ENCODE measurements at regions not wholly inside any gene's neighbourhood (a gene's known extent, or its start where the extent isn't known, plus 50 kb on each side); places are given as distances from the start of the nearest gene placed in this dataset.

- Histone ChIP-seq H3K9me3 (replicated peaks; ENCODE audit: insufficient read depth, low read length) (no peaks in the 10 kb centered on the region), H4K20me1 (ENCODE audit: insufficient read depth, low read length) (no peaks in the 10 kb centered on the region), H3K4me1 (ENCODE audit: low read length) (no peaks in the 10 kb centered on the region), H3K36me3 (replicated peaks; ENCODE audit: insufficient read depth, low read length) (no peaks in the 10 kb centered on the region), H3F3A (ENCODE audit: insufficient read depth, low read length) (no peaks in the 10 kb centered on the region), H3K9me2 (replicated peaks; ENCODE audit: insufficient read depth, low read length) (no peaks in the 10 kb centered on the region), H3K4me2 (ENCODE audit: low read depth, low read length) (no peak overlapping the region), H3K27ac (ENCODE audit: low read length) (no peak overlapping the region), H2AFZ (ENCODE audit: low read length) (no peak overlapping the region), H3K4me3 (ENCODE audit: low read length) (no peak overlapping the region), H3K79me2 (ENCODE audit: low read length) (no peaks in the 10 kb centered on the region), H3K27me3 (replicated peaks; ENCODE audit: insufficient read depth, low read length) (no peaks in the 10 kb centered on the region), H3K9ac (ENCODE audit: low read length) (no peak overlapping the region)
- DNase-seq, result no peak
- TF ChIP-seq EZH2phosphoT487 (IDR thresholded peaks at IDR 0.05; ENCODE audit: low read length) (no peak), EZH2 (optimal IDR thresholded peaks at IDR 0.05; ENCODE audit: low read depth, low read length) (no peak), CTCF (IDR thresholded peaks at IDR 0.05; ENCODE audit: low read length) (no peak)
These were observed 199.1 kb upstream of the BTBD3 start for GRCh38 chr20:11718474-11719094.

GRCh38 chr20:11719153-11719552 is 198.5 kb upstream of the BTBD3 start:
- no peaks in the 10 kb centered on the region for H4K20me1 ChIP-seq (ENCODE audit: insufficient read depth, low read length)
- H2AFZ ChIP-seq (ENCODE audit: low read length), result no peak overlapping the region
- no peaks in the 10 kb centered on the region for H3K9me3 ChIP-seq (replicated peaks; ENCODE audit: insufficient read depth, low read length)
- no peaks in the 10 kb centered on the region for H3K27me3 ChIP-seq (replicated peaks; ENCODE audit: insufficient read depth, low read length)
- no peak for DNase-seq
- H3K4me3 ChIP-seq (ENCODE audit: low read length), result no peak overlapping the region
- H3K4me2 ChIP-seq (ENCODE audit: low read depth, low read length), result no peak overlapping the region
- H3K27ac ChIP-seq (ENCODE audit: low read length), result no peak overlapping the region
- H3K79me2 ChIP-seq (ENCODE audit: low read length), result no peaks in the 10 kb centered on the region
- H3K9ac ChIP-seq (ENCODE audit: low read length), result no peak overlapping the region
- H3K9me2 ChIP-seq (replicated peaks; ENCODE audit: insufficient read depth, low read length), result no peaks in the 10 kb centered on the region
- no peaks in the 10 kb centered on the region for H3K36me3 ChIP-seq (replicated peaks; ENCODE audit: insufficient read depth, low read length)
- H3F3A ChIP-seq (ENCODE audit: insufficient read depth, low read length), result no peaks in the 10 kb centered on the region
- no peaks in the 10 kb centered on the region for H3K4me1 ChIP-seq (ENCODE audit: low read length)
- TF ChIP-seq CTCF (IDR thresholded peaks at IDR 0.05; ENCODE audit: low read length), result no peak
- TF ChIP-seq EZH2 (optimal IDR thresholded peaks at IDR 0.05; ENCODE audit: low read depth, low read length), result no peak
- no peak for TF ChIP-seq EZH2phosphoT487 (IDR thresholded peaks at IDR 0.05; ENCODE audit: low read length)

- Histone ChIP-seq H3K9ac (ENCODE audit: low read length) (no peak overlapping the region), H3K4me3 (ENCODE audit: low read length) (no peak overlapping the region), H3K4me2 (ENCODE audit: low read depth, low read length) (no peak overlapping the region), H3F3A (ENCODE audit: insufficient read depth, low read length) (no peaks in the 10 kb centered on the region), H3K27me3 (replicated peaks; ENCODE audit: insufficient read depth, low read length) (no peaks in the 10 kb centered on the region), H2AFZ (ENCODE audit: low read length) (no peak overlapping the region), H3K9me2 (replicated peaks; ENCODE audit: insufficient read depth, low read length) (no peaks in the 10 kb centered on the region), H3K79me2 (ENCODE audit: low read length) (no peaks in the 10 kb centered on the region), H3K4me1 (ENCODE audit: low read length) (no peaks in the 10 kb centered on the region), H3K27ac (ENCODE audit: low read length) (no peak overlapping the region), H3K9me3 (replicated peaks; ENCODE audit: insufficient read depth, low read length) (no peaks in the 10 kb centered on the region), H3K36me3 (replicated peaks; ENCODE audit: insufficient read depth, low read length) (no peaks in the 10 kb centered on the region), H4K20me1 (ENCODE audit: insufficient read depth, low read length) (no peaks in the 10 kb centered on the region)
- no peak for DNase-seq
- no peak for TF ChIP-seq EZH2 (optimal IDR thresholded peaks at IDR 0.05; ENCODE audit: low read depth, low read length)
- TF ChIP-seq CTCF (IDR thresholded peaks at IDR 0.05; ENCODE audit: low read length), result no peak
- TF ChIP-seq EZH2phosphoT487 (IDR thresholded peaks at IDR 0.05; ENCODE audit: low read length), result no peak
These were observed 196.3 kb upstream of the BTBD3 start for GRCh38 chr20:11721411-11721810.
